ENCODE measurements at regions not wholly inside any gene's neighbourhood (a gene's known extent, or its start where the extent isn't known, plus 50 kb on each side); places are given as distances from the start of the nearest gene placed in this dataset.

- no peak overlapping the region for H3K4me3 ChIP-seq (ENCODE audit: low read depth, low read length)
- no peak for DNase-seq (ENCODE audit: low read depth)
Measured at GRCh38 chr14:86052868-86053267, 522.9 kb downstream of the FLRT2 start.

DNA sequence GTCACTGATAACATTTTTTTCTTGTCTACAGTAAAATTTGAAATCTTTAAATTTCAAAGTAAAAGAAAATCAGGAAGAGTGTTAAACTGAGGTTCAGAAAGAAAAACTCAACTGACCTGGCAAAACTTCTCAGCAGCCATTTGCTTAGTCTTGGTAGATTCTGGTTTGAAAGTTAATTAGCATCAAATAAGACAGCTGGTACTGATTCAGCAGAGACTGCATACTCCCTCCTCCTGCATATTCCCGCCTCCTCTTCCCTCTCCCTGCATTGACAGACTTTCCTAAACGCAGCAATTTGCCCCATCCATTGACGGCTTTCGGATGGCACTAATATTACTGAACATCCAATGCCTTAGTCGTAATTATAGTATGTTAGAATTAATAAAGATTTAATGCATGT is 520.8 kb downstream of the FLRT2 start:
- H3K4me3 ChIP-seq (ENCODE audit: low read depth, low read length), result no peak overlapping the region
- TF ChIP-seq, protein P1, sequence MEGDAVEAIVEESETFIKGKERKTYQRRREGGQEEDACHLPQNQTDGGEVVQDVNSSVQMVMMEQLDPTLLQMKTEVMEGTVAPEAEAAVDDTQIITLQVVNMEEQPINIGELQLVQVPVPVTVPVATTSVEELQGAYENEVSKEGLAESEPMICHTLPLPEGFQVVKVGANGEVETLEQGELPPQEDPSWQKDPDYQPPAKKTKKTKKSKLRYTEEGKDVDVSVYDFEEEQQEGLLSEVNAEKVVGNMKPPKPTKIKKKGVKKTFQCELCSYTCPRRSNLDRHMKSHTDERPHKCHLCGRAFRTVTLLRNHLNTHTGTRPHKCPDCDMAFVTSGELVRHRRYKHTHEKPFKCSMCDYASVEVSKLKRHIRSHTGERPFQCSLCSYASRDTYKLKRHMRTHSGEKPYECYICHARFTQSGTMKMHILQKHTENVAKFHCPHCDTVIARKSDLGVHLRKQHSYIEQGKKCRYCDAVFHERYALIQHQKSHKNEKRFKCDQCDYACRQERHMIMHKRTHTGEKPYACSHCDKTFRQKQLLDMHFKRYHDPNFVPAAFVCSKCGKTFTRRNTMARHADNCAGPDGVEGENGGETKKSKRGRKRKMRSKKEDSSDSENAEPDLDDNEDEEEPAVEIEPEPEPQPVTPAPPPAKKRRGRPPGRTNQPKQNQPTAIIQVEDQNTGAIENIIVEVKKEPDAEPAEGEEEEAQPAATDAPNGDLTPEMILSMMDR (conservative IDR thresholded peaks at IDR 0.05; ENCODE audit: low read depth, low read length), result no peak
- DNase-seq (ENCODE audit: low read depth), result no peak

More at GRCh38 chr14:86052868-86053267, 522.9 kb downstream of the FLRT2 start:
- TF ChIP-seq, protein P1 (conservative IDR thresholded peaks at IDR 0.05; ENCODE audit: low read depth, low read length), result no peak

DNA sequence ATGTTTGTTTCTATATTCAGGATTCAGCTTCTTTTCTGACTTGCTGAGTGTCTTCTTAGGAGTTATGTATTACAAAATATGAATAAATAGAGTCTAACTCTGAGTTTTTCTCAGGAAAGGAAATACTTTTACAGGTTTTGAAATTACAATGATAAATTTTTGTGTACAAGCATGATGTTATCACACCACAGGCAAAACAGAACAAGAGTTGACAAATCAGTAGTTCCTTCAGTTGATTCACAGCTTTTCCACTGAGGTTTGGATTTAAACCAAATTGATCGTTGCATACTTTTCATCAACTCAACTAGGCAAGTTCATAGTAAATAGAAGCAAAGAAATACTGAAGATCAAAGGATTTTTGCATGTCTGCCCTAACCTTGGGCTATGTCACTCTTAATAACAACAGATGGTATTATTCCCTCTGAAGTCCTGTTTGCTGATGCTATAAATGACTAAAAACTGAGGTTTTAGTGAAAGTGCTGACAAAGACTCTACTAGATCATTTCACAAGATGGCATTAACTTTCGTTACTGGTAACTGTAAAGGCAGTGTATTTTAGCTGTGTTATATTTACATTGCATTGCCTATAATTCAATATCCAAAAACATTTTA is 520.2 kb downstream of the FLRT2 start:
- no peak for DNase-seq (ENCODE audit: low read depth)
- no peak overlapping the region for H3K4me3 ChIP-seq (ENCODE audit: low read depth, low read length)
- TF ChIP-seq, protein P1 (conservative IDR thresholded peaks at IDR 0.05; ENCODE audit: low read depth, low read length), result no peak

GRCh38 chr14:86039176-86039575 is 509.2 kb downstream of the FLRT2 start:
- no peak for DNase-seq (ENCODE audit: low read depth)
- TF ChIP-seq, protein P1 (conservative IDR thresholded peaks at IDR 0.05; ENCODE audit: low read depth, low read length), result no peak
- no peak overlapping the region for H3K4me3 ChIP-seq (ENCODE audit: low read depth, low read length)

DNA sequence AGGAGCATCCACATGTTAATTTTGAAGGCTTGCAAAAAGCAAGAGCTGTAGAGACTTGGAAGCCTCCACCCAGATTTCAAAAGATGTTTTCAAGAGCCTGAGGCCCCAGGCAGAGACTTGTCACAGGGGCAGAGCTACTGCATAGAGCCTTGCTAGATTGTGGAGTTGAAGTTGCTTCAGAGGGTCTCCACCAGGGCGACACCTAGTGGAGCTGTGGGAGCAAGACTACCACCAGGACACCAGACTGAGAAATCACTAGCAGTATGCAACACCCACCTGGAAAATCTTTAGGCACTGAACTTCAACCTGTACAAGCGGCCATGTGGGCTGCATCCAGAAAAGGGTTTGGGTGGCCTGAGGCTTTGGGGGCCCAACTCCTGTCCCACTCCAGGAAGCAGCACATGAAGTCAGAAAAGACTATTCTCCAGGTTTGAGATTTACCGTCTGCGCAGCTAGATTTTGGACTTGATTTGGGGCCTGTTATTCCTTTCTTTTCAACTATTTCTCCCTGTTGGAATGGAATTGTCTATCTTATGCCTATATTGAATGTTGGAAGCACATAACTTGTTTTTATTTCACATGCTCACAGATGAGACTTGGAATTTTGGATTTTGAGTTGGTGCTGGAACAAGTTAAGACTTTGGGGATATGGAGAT is 508.6 kb downstream of the FLRT2 start:
- DNase-seq (ENCODE audit: low read depth), result no peak
- H3K4me3 ChIP-seq (ENCODE audit: low read depth, low read length), result no peak overlapping the region
- TF ChIP-seq, protein P1 (conservative IDR thresholded peaks at IDR 0.05; ENCODE audit: low read depth, low read length), result peak; percentile 63

DNA sequence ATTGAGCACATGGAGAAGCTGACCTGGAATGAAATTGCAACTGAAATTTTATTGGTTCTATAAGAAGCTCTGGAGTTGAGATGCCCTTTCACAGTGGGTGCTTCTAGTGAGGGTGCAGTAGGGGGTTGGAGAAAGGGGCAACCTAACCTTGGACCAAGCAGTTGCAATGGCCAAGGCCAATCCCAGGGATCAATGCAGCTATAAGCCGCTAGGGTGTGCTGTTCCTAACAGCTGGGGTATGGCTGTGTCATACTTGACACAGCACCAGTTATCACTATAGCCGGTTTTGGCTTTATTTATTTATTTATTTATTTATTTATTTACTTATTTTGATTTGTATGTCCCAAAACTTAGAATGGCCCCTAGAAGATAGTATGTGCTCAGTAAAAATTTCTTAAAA is 505.9 kb downstream of the FLRT2 start:
- DNase-seq (ENCODE audit: low read depth), result no peak
- no peak overlapping the region for H3K4me3 ChIP-seq (ENCODE audit: low read depth, low read length)
- TF ChIP-seq, protein P1 (conservative IDR thresholded peaks at IDR 0.05; ENCODE audit: low read depth, low read length), result peak; percentile 52

- no peak for DNase-seq (ENCODE audit: low read depth)
- TF ChIP-seq, protein P1 (conservative IDR thresholded peaks at IDR 0.05; ENCODE audit: low read depth, low read length), result no peak
- H3K4me3 ChIP-seq (ENCODE audit: low read depth, low read length), result no peak overlapping the region
Measured at GRCh38 chr14:86027990-86028389, 498.0 kb downstream of the FLRT2 start.
